ENCODE measurements at regions not wholly inside any gene's neighbourhood (a gene's known extent, or its start where the extent isn't known, plus 50 kb on each side); places are given as distances from the start of the nearest gene placed in this dataset.

DNA sequence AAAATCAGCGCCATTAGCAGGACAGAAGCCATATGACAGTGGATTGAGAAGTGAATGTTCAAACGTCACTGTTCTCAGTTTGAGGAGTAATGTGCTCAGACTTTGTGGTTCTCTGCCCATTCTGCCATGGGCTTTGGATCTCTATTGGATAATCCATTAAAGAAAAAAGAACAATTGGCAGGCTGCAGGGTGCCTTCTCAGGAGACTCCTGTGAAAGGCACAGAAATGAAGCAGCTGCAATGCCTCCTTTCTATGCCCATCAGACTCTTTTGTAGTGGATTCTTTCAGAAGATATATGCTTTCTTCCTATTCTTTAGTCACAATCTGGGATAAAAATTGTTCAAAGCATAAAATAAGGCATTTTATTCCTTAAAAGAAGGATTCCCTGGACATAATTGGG lies 506.9 kb upstream of the KLHL29 start:
- TF ChIP-seq, protein P1, sequence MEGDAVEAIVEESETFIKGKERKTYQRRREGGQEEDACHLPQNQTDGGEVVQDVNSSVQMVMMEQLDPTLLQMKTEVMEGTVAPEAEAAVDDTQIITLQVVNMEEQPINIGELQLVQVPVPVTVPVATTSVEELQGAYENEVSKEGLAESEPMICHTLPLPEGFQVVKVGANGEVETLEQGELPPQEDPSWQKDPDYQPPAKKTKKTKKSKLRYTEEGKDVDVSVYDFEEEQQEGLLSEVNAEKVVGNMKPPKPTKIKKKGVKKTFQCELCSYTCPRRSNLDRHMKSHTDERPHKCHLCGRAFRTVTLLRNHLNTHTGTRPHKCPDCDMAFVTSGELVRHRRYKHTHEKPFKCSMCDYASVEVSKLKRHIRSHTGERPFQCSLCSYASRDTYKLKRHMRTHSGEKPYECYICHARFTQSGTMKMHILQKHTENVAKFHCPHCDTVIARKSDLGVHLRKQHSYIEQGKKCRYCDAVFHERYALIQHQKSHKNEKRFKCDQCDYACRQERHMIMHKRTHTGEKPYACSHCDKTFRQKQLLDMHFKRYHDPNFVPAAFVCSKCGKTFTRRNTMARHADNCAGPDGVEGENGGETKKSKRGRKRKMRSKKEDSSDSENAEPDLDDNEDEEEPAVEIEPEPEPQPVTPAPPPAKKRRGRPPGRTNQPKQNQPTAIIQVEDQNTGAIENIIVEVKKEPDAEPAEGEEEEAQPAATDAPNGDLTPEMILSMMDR (IDR thresholded peaks at IDR 0.05; ENCODE audit: borderline replicate concordance, extremely low read depth, low read length, poor library complexity, severe bottlenecking), result no peak
- no peak for TF ChIP-seq EZH2 (IDR thresholded peaks at IDR 0.05; ENCODE audit: borderline replicate concordance, low read depth, low read length, severe bottlenecking)

All from DND-41 (cell line).